GM12875 (cell line): ENCODE measurements at regions not wholly inside any gene's neighbourhood (a gene's known extent, or its start where the extent isn't known, plus 50 kb on each side); places are given as distances from the start of the nearest gene placed in this dataset.

Source experiments
- H3K4me3 ChIP-seq: one replicate; pipeline ENCODE4 v1.5.1; 2011; ENCODE audit warnings: low read depth, low read length, control low read depth
- TF ChIP-seq, protein P1 (sequence below): IDR thresholded peaks from 2 replicates; pipeline ENCODE4 v1.5.1; 2011; ENCODE audit warnings: low read depth, mild to moderate bottlenecking, control low read depth, inconsistent platforms, low read length, moderate library complexity, borderline replicate concordance; ENCODE audit not compliant: insufficient read depth

DNA sequence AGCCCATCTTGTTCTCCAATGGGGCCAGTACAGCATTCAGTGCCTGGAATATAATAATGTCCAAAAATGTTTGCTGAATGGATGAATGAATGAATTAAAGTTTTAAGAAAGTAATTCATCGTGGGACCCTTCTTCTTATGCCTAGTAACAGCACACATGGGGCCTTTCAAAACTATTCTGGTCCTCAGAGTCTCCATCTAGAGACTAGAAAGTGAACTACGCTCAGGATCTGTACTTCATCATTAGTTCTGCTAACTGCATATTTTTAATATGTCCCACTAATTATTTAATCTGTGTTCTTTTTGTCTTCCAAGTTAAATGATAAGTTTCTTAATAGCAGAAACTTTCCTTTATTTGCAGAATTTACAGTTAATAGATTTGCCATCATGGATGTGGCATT, 172.5 kb downstream of the SMAD2 start:
- H3K4me3 ChIP-seq: no peak overlapping the region
- TF ChIP-seq, protein P1, sequence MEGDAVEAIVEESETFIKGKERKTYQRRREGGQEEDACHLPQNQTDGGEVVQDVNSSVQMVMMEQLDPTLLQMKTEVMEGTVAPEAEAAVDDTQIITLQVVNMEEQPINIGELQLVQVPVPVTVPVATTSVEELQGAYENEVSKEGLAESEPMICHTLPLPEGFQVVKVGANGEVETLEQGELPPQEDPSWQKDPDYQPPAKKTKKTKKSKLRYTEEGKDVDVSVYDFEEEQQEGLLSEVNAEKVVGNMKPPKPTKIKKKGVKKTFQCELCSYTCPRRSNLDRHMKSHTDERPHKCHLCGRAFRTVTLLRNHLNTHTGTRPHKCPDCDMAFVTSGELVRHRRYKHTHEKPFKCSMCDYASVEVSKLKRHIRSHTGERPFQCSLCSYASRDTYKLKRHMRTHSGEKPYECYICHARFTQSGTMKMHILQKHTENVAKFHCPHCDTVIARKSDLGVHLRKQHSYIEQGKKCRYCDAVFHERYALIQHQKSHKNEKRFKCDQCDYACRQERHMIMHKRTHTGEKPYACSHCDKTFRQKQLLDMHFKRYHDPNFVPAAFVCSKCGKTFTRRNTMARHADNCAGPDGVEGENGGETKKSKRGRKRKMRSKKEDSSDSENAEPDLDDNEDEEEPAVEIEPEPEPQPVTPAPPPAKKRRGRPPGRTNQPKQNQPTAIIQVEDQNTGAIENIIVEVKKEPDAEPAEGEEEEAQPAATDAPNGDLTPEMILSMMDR: peak; percentile 23; the same call in 1 of the 2 replicates

DNA sequence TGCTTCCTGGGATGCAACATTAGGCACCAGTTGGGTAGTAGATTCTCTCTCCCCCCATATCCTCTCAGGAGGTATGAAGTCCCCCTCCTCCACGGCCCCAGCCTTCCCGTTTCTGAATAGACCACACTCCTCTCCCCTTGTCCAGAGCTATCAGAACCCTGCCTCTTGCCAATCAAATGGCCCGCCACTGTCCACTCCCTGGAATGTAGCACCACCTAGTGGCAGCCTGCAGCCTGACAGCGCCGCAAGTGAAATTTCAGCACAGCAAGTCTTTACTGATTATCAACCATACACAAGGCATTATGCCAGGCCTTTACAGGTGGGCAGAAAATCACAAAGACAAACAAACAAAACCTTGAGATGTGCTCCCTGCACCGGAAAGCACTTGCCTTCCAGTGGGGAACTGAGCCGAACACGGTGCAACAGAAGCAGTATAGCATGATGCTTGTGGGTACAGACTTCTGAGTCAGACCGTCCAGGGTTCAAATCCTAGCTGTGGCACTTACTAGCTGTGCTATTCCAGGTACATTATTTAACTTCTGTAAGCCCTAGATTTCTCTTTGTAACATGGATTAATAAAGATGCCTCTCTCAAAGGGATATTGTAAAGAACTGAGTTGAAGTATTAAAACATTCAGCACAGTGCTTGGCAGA, 174.0 kb downstream of the SMAD2 start:
- TF ChIP-seq, protein P1: peak; percentile 92
- no peak overlapping the region for H3K4me3 ChIP-seq

DNA sequence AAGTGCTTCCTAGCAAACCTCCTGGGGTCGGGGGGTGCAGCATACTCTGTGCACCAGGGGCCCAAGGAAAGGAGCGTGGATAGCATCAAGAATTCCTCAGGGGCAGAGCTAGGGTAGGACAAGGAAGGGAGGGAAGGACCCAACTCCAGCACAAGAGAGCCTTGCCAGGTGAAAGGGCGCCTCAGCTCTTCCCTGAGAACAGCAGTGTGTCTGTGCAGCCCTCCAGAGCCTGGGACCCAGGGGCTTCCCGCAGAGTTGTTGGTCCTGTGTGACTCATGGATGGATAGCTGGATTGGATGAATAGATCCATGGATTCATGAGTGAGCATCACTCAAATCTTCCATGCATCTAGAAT, 175.4 kb downstream of the SMAD2 start:
- TF ChIP-seq, protein P1: no peak
- no peak overlapping the region for H3K4me3 ChIP-seq

DNA sequence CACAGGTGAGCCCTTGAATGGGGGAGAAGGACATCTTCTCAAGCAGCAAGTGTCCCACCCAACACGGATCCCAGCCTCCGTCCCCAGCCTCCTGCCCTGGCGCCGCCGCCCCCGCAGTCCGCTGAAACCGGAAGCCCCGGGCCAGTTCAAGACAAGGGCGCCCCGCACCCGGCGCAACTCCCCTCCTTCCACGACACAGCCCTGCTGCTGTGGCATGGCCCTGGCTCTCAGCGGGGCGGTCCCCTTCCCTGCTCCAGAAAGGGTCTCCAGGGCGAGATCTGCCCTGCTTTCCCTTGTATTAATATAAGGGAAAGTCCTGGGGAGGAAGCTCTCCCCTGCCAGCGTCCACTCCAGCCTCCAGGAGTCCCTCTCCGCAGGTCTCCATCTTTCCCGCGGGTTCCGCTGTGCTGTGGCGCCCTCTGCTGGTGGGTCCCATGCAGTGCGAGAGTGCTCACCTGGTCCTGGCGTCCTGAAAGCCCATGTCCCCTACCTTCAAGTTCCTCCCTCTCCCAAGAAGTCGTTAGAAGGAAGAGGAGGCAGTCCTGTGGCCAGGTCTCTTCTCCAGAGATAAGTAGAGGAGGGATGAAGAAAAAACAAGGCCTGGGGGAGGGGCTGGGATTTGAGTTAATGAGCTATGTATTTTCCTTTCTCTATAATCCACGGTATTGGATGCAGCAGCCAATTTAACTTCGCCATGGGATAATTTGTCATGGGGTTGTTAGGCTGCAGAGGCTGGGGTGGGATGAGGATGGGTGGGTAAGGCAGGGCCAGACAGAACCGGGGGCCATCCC, 176.0 kb downstream of the SMAD2 start:
- no peak overlapping the region for H3K4me3 ChIP-seq
- TF ChIP-seq, protein P1: peak; percentile 92

DNA sequence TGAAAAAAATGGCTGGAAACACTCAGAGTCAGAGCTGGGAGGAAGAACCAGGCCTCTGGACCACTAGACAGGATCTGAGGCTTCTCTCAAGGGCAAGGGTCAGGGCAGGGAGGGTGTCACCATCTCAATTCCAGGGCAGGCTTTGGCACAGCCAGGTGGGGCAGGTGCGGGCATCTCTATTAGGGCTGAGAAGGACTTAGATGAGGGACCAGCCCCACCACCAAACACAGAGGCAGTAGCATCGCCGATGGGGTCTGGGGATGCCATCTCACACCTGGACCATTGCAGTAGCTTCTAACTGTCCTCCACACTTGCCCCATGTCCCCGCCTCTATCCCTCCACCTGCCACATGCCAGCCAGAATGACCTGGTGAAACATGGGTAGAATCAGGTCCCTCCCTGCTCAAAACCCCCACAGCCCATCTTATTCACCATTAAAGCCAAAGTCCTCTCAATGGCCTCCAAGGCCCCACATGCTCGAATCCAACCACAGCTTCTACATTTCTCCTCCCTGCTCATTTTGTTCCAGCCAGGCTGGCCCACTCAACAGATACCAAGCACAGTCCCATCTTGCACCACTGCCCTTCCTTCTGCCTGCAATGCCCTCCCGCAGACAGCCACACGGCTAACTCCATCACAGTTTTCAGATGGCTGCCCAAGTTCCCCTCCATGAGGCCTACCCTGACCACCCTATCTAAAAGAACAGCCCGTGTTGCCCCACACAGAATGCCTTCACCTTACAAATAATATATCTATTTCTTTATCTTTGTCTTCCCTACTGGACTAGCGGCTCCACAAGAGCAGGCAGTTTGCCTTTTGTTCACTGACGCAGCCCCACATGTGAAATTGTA, 177.4 kb downstream of the SMAD2 start:
- no peak overlapping the region for H3K4me3 ChIP-seq
- TF ChIP-seq, protein P1: no peak

DNA sequence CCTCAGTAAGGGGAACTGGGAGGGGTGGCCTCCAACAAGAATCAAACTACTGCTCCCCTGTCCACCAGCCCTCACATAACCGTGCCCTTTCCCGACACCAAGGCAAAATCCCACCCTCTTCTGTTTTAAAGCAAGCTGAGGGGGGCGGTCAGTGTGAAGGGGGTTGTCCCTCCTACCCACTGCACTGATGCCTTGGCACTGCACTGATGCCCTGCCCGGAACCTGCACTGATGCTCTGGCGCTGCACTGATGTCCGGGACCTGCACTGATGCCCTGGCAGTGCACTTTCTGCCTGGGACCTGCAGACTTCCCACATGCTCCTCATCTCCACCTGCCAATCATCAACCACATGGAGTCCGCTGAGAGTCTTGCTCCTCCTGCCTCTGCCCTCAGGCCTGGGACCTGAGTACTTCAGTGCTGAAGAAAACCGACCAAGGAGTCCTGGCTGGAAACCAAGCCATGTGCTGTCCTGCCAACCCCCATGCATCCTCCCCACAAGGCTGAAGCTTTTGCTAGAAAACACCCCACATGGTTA, 179.5 kb downstream of the SMAD2 start:
- TF ChIP-seq, protein P1: no peak
- no peak overlapping the region for H3K4me3 ChIP-seq
